Neural crest cell (in vitro differentiated cells): ENCODE measurements at regions not wholly inside any gene's neighbourhood (a gene's known extent, or its start where the extent isn't known, plus 50 kb on each side); places are given as distances from the start of the nearest gene placed in this dataset.

Source experiments
- DNase-seq: peaks from one replicate; pipeline ENCODE4 v3.0.0; 2021; ENCODE audit warnings: low read depth, mixed read lengths, low spot score
- H3K27ac Mint-ChIP-seq: one replicate; pipeline ENCODE4 v1.8.0; 2021; ENCODE audit warnings: mild to moderate bottlenecking, mixed read lengths; ENCODE audit not compliant: unreplicated experiment
- H3K27me3 Mint-ChIP-seq: 2 replicates; pipeline ENCODE4 v1.8.0; 2021; ENCODE audit warnings: low read depth, mild to moderate bottlenecking, mixed read lengths
- H3K36me3 Mint-ChIP-seq: 2 replicates; pipeline ENCODE4 v1.8.0; 2021; ENCODE audit warnings: low read depth, mild to moderate bottlenecking, mixed read lengths
- H3K4me1 Mint-ChIP-seq: 2 replicates; pipeline ENCODE4 v1.8.0; 2021; ENCODE audit warnings: mixed read lengths
- H3K4me3 Mint-ChIP-seq: one replicate; pipeline ENCODE4 v1.8.0; 2021; ENCODE audit warnings: mild to moderate bottlenecking, mixed read lengths
- H3K9me3 Mint-ChIP-seq: 2 replicates; pipeline ENCODE4 v1.8.0; 2021; ENCODE audit warnings: mixed read lengths
- CTCF ChIP-seq: fragments of 200-600 bp; sonication (generic); conservative IDR thresholded peaks from 2 replicates; pipeline ENCODE4 v1.5.0; 2021; ENCODE audit warnings: antibody characterized with exemption, mild to moderate bottlenecking

GRCh38 chr9:104247899-104248460 lies 153.9 kb downstream of the SMC2 start:
- DNase-seq = no peak
- no peak overlapping the region for H3K27ac Mint-ChIP-seq
- peaks cover 9% of the 10 kb centered on the region for H3K9me3 Mint-ChIP-seq
- H3K36me3 Mint-ChIP-seq = no peaks in the 10 kb centered on the region
- peaks cover 2% of the 10 kb centered on the region for H3K27me3 Mint-ChIP-seq
- no peak for TF ChIP-seq CTCF
- no peaks in the 10 kb centered on the region for H3K4me1 Mint-ChIP-seq
- no peak overlapping the region for H3K4me3 Mint-ChIP-seq

- Mint-ChIP-seq H3K36me3 (no peaks in the 10 kb centered on the region), H3K9me3 (peaks cover 14% of the 10 kb centered on the region), H3K27me3 (peaks cover 15% of the 10 kb centered on the region), H3K4me1 (no peaks in the 10 kb centered on the region), H3K27ac (no peak overlapping the region), H3K4me3 (no peak overlapping the region)
- TF ChIP-seq CTCF = no peak
- DNase-seq = no peak
Observed at GRCh38 chr9:104256031-104256695, 162.1 kb downstream of the SMC2 start.

- Mint-ChIP-seq H3K4me3 (no peak overlapping the region), H3K27ac (no peak overlapping the region), H3K36me3 (no peaks in the 10 kb centered on the region), H3K27me3 (peaks cover 15% of the 10 kb centered on the region), H3K4me1 (no peaks in the 10 kb centered on the region), H3K9me3 (peaks cover 14% of the 10 kb centered on the region)
- DNase-seq = no peak
- TF ChIP-seq CTCF = no peak
Observed at GRCh38 chr9:104256696-104257062, 162.6 kb downstream of the SMC2 start.

GRCh38 chr9:104258296-104259011 lies 164.3 kb downstream of the SMC2 start:
- peaks cover 3% of the 10 kb centered on the region for H3K9me3 Mint-ChIP-seq
- H3K4me3 Mint-ChIP-seq = no peak overlapping the region
- no peak overlapping the region for H3K27ac Mint-ChIP-seq
- H3K36me3 Mint-ChIP-seq = no peaks in the 10 kb centered on the region
- no peak for TF ChIP-seq CTCF
- no peaks in the 10 kb centered on the region for H3K4me1 Mint-ChIP-seq
- peaks cover 15% of the 10 kb centered on the region for H3K27me3 Mint-ChIP-seq
- no peak for DNase-seq

- Mint-ChIP-seq H3K9me3 (peaks cover 3% of the 10 kb centered on the region), H3K4me1 (no peaks in the 10 kb centered on the region), H3K27me3 (peaks cover 15% of the 10 kb centered on the region), H3K27ac (no peak overlapping the region), H3K36me3 (no peaks in the 10 kb centered on the region), H3K4me3 (no peak overlapping the region)
- TF ChIP-seq CTCF = no peak
- DNase-seq = no peak
Observed at GRCh38 chr9:104260004-104260403, 165.9 kb downstream of the SMC2 start.
